ENCODE measurements at regions not wholly inside any gene's neighbourhood (a gene's known extent, or its start where the extent isn't known, plus 50 kb on each side); places are given as distances from the start of the nearest gene placed in this dataset.

DNA sequence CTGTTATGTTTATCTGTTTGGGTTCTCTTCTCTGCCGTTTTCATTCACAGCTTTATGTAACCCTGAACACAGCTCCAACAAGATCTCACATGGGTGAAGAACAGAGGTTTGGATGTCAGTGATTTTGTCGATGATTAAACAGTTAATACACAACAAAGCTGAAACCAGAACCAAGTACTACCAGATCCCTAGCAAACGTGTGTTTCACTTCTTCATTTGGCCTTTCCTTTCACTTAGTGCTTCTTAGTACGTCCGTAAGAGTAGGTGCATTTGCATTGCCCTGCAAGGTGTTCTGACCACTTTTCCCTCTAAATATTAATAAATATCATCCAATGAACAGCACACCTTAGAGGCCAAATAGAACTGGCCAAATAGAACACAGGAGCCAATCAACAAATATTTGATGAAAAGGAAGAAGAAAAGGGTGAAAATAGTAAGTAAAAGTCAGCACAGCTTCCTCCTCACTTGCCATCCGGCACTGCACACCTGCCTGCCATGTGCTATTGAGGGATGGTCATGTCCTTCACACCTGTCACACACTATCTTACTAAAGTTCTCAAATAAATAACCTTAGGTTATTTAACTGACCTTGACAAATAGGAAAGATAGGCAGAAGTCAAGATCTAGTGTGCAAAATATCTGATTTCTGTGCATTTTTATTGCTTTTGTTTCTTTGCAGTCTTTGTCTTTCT is 252.6 kb upstream of the ANKRD30A start:
- no peak for DNase-seq (ENCODE audit: low read depth)
- no peak overlapping the region for H3K4me3 ChIP-seq (ENCODE audit: low read depth, low read length)

GRCh38 chr10:36840788-36841187 is 284.6 kb upstream of the ANKRD30A start:
- TF ChIP-seq, protein P1, sequence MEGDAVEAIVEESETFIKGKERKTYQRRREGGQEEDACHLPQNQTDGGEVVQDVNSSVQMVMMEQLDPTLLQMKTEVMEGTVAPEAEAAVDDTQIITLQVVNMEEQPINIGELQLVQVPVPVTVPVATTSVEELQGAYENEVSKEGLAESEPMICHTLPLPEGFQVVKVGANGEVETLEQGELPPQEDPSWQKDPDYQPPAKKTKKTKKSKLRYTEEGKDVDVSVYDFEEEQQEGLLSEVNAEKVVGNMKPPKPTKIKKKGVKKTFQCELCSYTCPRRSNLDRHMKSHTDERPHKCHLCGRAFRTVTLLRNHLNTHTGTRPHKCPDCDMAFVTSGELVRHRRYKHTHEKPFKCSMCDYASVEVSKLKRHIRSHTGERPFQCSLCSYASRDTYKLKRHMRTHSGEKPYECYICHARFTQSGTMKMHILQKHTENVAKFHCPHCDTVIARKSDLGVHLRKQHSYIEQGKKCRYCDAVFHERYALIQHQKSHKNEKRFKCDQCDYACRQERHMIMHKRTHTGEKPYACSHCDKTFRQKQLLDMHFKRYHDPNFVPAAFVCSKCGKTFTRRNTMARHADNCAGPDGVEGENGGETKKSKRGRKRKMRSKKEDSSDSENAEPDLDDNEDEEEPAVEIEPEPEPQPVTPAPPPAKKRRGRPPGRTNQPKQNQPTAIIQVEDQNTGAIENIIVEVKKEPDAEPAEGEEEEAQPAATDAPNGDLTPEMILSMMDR (IDR thresholded peaks at IDR 0.05; ENCODE audit: low read depth, low read length, missing control alignments) = no peak
- no peak overlapping the region for H3K4me3 ChIP-seq (ENCODE audit: low read depth, low read length)
- no peak for DNase-seq (ENCODE audit: low read depth)

More for the DNA sequence above, 252.6 kb upstream of the ANKRD30A start:
- TF ChIP-seq, protein P1 (IDR thresholded peaks at IDR 0.05; ENCODE audit: low read depth, low read length, missing control alignments) = no peak

GRCh38 chr10:36837416-36837815 is 288.0 kb upstream of the ANKRD30A start:
- H3K4me3 ChIP-seq (ENCODE audit: low read depth, low read length) = no peak overlapping the region
- TF ChIP-seq, protein P1 (IDR thresholded peaks at IDR 0.05; ENCODE audit: low read depth, low read length, missing control alignments) = no peak
- DNase-seq (ENCODE audit: low read depth) = no peak

DNA sequence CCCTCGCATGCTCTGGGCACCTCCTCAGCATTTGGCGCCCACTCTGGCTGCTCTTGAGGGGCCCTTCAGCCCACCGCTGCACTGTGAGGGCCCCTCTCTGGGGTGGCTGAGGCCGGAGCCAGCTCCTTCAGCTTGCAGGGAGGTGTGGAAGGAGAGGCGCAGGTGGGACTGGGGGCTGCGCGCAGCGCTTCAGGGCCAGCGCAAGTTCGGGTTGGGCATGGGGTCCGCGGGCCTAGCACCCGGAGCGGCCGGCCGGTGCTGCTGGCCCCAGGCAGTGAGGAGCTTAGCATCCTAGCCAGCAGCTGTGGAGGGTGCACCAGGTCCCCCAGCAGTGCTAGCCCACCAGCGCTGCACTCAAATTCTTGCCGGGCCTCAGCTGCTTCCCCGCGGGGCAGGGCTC is 305.6 kb upstream of the ANKRD30A start:
- no peak overlapping the region for H3K4me3 ChIP-seq (ENCODE audit: low read depth, low read length)
- DNase-seq (ENCODE audit: low read depth) = no peak
- TF ChIP-seq, protein P1 (IDR thresholded peaks at IDR 0.05; ENCODE audit: low read depth, low read length, missing control alignments) = no peak

- TF ChIP-seq, protein P1 (IDR thresholded peaks at IDR 0.05; ENCODE audit: low read depth, low read length, missing control alignments) = no peak
- H3K4me3 ChIP-seq (ENCODE audit: low read depth, low read length) = no peak overlapping the region
- no peak for DNase-seq (ENCODE audit: low read depth)
Measured at GRCh38 chr10:36817898-36818297, 307.5 kb upstream of the ANKRD30A start.

DNA sequence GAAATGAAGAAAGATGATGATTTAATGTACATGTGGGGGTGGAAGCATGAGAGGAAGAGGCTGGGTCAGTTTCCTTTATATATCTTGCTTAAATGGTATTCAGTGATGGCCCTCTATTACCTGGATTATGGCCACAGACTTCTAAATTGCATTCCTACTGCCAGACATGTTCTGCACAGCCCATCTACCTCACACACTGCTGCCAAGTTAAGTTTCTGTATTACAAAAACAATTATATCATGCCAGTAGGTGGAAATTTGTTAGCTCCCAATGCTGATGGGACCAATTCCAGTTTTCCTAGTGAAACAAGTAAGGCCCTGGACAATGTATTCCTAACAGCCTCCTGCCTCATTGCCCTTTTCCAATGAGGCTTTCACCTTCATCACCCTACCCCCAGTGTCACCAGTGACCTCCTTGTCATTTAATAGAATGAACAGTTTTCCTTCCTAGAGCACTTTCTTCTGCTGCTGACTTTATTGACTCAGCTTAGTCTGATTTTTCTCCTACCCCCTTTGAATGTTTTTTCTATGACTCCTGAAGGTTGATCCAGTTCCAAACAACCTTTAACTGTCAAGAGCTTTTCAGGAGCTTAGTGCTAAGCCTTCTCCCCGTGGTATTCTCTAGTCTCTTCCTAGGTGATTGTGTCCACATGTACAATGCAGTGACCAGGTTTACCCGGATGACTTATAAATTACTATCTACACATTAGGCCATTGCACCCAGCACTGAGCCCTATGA is 316.6 kb upstream of the ANKRD30A start:
- H3K4me3 ChIP-seq (ENCODE audit: low read depth, low read length) = no peak overlapping the region
- TF ChIP-seq, protein P1 (IDR thresholded peaks at IDR 0.05; ENCODE audit: low read depth, low read length, missing control alignments) = no peak
- DNase-seq (ENCODE audit: low read depth) = no peak
